Muscle layer of colon (tissue), 2 donors: ENCODE measurements at regions not wholly inside any gene's neighbourhood (a gene's known extent, or its start where the extent isn't known, plus 50 kb on each side); places are given as distances from the start of the nearest gene placed in this dataset.
"Not testable (repeated sequence)": the region's sequence is repeated elsewhere in the genome, so short reads cannot be mapped to it uniquely, and the experiment has no call there.

Source experiments
- H3K27ac ChIP-seq: one replicate; pipeline ENCODE4 v1.7.0; 2013; ENCODE audit warnings: low read depth, mild to moderate bottlenecking, low read length, moderate library complexity
- H3K27me3 ChIP-seq, 2 donors: one replicate each; pipeline ENCODE4 v1.7.0; 2013; ENCODE audit warnings: low read length in 2 of 2, mild to moderate bottlenecking in 2 of 2; ENCODE audit not compliant: insufficient read depth in 2 of 2, control insufficient read depth in 1 of 2
- H3K36me3 ChIP-seq: one replicate; pipeline ENCODE4 v1.7.0; 2013; ENCODE audit warnings: mild to moderate bottlenecking, low read length; ENCODE audit not compliant: insufficient read depth
- H3K4me1 ChIP-seq: one replicate; pipeline ENCODE4 v1.7.0; 2013; ENCODE audit warnings: mild to moderate bottlenecking, low read length; ENCODE audit not compliant: insufficient read depth
- H3K4me3 ChIP-seq, 2 donors: one replicate each; pipeline ENCODE4 v1.7.0; 2013; ENCODE audit warnings: low read length in 2 of 2, low read depth in 1 of 2, mild to moderate bottlenecking in 1 of 2, moderate library complexity in 1 of 2
- H3K9ac ChIP-seq: one replicate; pipeline ENCODE4 v1.7.0; 2013; ENCODE audit warnings: low read length
- H3K9me3 ChIP-seq: one replicate; pipeline ENCODE4 v1.7.0; 2013; ENCODE audit warnings: mild to moderate bottlenecking, low read length
- donor health status: abdominal sarcoma.
- donor health status: Adenocarcinoma of cecum.

GRCh38 chr14:106425150-106425549 is 898.8 kb downstream of the TMEM121 start:
- not testable (repeated sequence) for H3K9me3 ChIP-seq, H3K9ac ChIP-seq, H3K4me1 ChIP-seq, H3K36me3 ChIP-seq, H3K4me3 ChIP-seq, H3K27ac ChIP-seq, H3K27me3 ChIP-seq

DNA sequence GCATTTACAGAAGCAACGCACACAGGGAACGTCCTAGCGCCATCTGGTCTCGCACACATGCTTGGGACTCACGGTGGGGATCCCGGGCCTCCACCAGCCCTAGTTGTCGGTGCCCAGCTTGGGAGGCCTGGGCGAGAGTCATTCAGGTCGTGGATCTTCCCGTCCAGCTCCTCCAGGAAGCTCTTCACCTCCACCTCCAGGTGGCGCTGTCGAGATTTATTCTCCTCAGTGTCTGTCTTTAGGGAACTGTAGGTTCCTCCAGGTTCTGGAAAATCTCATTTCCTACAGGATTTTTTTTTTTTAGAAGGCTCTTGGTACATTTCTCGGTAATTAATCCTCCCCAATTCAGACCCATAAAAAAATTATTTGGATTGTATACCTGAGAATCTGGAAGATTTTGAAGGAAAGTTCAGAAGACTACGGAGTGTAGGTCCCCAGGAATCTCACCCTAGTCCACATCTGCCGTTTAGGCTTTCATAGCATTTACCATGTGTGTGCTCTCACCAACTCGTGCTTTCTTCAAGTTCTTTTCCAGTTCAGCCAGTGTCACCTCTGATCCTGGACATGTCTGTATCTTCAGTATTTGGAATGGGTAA is 910.0 kb downstream of the TMEM121 start:
- Histone ChIP-seq H3K4me3 (no peak overlapping the region), H3K36me3 (no peaks in the 10 kb centered on the region), H3K4me1 (no peaks in the 10 kb centered on the region), H3K9me3 (no peaks in the 10 kb centered on the region), H3K9ac (no peak overlapping the region), H3K27ac (no peak overlapping the region), H3K27me3 (no peaks in the 10 kb centered on the region)

- Histone ChIP-seq H3K9me3 (no peaks in the 10 kb centered on the region), H3K4me3 (no peak overlapping the region), H3K9ac (no peak overlapping the region), H3K27me3 (no peaks in the 10 kb centered on the region), H3K27ac (no peak overlapping the region), H3K36me3 (no peaks in the 10 kb centered on the region), H3K4me1 (no peaks in the 10 kb centered on the region)
Measured at GRCh38 chr14:106442857-106443256, 916.5 kb downstream of the TMEM121 start.

- Histone ChIP-seq H3K4me3 (no peak overlapping the region), H3K27ac (no peak overlapping the region), H3K9me3 (no peaks in the 10 kb centered on the region), H3K36me3 (no peaks in the 10 kb centered on the region), H3K27me3 (no peaks in the 10 kb centered on the region), H3K4me1 (no peaks in the 10 kb centered on the region), H3K9ac (no peak overlapping the region)
Measured at GRCh38 chr14:106455026-106455425, 928.6 kb downstream of the TMEM121 start.

GRCh38 chr14:106459971-106460730 is 933.8 kb downstream of the TMEM121 start:
- no peaks in the 10 kb centered on the region for H3K9me3 ChIP-seq
- no peak overlapping the region for H3K4me3 ChIP-seq
- no peak overlapping the region for H3K27ac ChIP-seq
- H3K36me3 ChIP-seq = no peaks in the 10 kb centered on the region
- no peaks in the 10 kb centered on the region for H3K27me3 ChIP-seq
- H3K9ac ChIP-seq = no peak overlapping the region
- no peaks in the 10 kb centered on the region for H3K4me1 ChIP-seq

GRCh38 chr14:106460916-106461315 is 934.5 kb downstream of the TMEM121 start:
- Histone ChIP-seq H3K27ac (no peak overlapping the region), H3K9me3 (no peaks in the 10 kb centered on the region), H3K27me3 (no peaks in the 10 kb centered on the region), H3K36me3 (no peaks in the 10 kb centered on the region), H3K4me1 (no peaks in the 10 kb centered on the region), H3K9ac (no peak overlapping the region), H3K4me3 (no peak overlapping the region)

DNA sequence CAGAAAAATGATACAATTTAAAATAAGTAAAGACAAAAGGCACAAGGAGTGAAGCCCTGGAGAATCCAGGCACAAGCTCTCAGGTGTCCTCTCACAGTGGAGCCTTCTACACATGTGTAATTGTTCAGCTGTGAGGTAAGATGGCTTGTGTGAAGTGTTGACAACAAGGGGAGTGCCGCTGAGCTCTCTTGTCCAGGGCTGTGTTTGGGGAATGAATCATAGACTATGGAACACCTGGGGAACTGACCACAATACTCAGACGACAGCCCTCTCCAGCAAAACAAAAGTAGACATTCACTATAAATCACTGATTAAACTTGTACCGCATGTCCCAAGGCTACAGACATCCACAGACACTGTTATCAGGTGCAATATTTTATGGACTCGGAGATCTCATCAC is 940.1 kb downstream of the TMEM121 start:
- not testable (repeated sequence) for H3K4me1 ChIP-seq, H3K27ac ChIP-seq, H3K4me3 ChIP-seq, H3K36me3 ChIP-seq, H3K9me3 ChIP-seq, H3K9ac ChIP-seq, H3K27me3 ChIP-seq

- H3K4me3 ChIP-seq, H3K27ac ChIP-seq, H3K27me3 ChIP-seq, H3K9me3 ChIP-seq, H3K9ac ChIP-seq, H3K4me1 ChIP-seq, H3K36me3 ChIP-seq: not testable (repeated sequence)
Measured at GRCh38 chr14:106468869-106469268, 942.5 kb downstream of the TMEM121 start.

DNA sequence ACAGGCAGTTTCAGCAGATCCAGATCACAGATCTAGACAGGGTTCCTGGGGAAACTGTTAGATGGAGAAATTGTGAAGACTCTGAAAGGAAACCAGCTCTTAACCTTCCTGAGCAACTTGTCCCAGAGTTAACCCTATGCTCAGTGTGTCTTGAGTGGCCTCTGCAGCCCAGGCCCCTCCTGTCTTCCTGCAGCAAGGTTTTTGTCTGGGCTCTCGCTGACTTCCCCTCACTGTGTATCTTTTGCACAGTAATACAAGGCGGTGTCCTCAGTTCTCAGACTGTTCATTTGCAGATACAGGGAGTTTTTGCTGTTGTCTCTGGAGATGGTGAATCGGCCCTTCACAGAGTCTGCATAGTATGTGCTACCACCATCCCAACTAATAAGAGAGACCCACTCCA is 943.6 kb downstream of the TMEM121 start:
- not testable (repeated sequence) for H3K9me3 ChIP-seq, H3K27me3 ChIP-seq, H3K4me3 ChIP-seq, H3K27ac ChIP-seq, H3K4me1 ChIP-seq, H3K9ac ChIP-seq, H3K36me3 ChIP-seq

GRCh38 chr14:106474261-106475028 is 948.1 kb downstream of the TMEM121 start:
- not testable (repeated sequence) for H3K9ac ChIP-seq, H3K36me3 ChIP-seq

GRCh38 chr14:106475214-106475613 is 948.8 kb downstream of the TMEM121 start:
- not testable (repeated sequence) for H3K4me1 ChIP-seq, H3K9ac ChIP-seq, H3K27me3 ChIP-seq, H3K9me3 ChIP-seq, H3K4me3 ChIP-seq, H3K27ac ChIP-seq, H3K36me3 ChIP-seq

More at GRCh38 chr14:106474261-106475028, 948.1 kb downstream of the TMEM121 start:
- H3K4me1 ChIP-seq, H3K4me3 ChIP-seq, H3K27me3 ChIP-seq, H3K27ac ChIP-seq, H3K9me3 ChIP-seq: not testable (repeated sequence)
